Panc1 (cell line): ENCODE measurements at regions not wholly inside any gene's neighbourhood (a gene's known extent, or its start where the extent isn't known, plus 50 kb on each side); places are given as distances from the start of the nearest gene placed in this dataset.

Experiments used
- CTCF ChIP-seq: fragments of 450-650 bp; IDR thresholded peaks from 2 replicates; pipeline ENCODE4 v1.5.1; 2017; ENCODE audit warnings: mild to moderate bottlenecking
- POLR2AphosphoS5 ChIP-seq: IDR thresholded peaks from 2 replicates; pipeline ENCODE4 v1.6.1; 2012; ENCODE audit warnings: mild to moderate bottlenecking, low read depth, low read length, moderate library complexity
- REST ChIP-seq, 2 experiments: IDR thresholded peaks; 2 replicates each; pipeline ENCODE4 v1.6.1; 2011 to 2012; ENCODE audit warnings: low read depth in 2 of 2, control low read depth in 1 of 2, low read length in 1 of 2, mild to moderate bottlenecking in 1 of 2, moderate library complexity in 1 of 2; ENCODE audit not compliant: insufficient read depth in 1 of 2
- SIN3A ChIP-seq: IDR thresholded peaks from 2 replicates; pipeline ENCODE4 v1.6.1; 2012; ENCODE audit warnings: low read depth, mild to moderate bottlenecking, low read length, moderate library complexity, borderline replicate concordance; ENCODE audit not compliant: insufficient read depth

- TF ChIP-seq CTCF, result no peak
- no peak for TF ChIP-seq POLR2AphosphoS5
- no peak for TF ChIP-seq REST (IDR thresholded peaks at IDR 0.05; ENCODE audit: insufficient read depth in 1 of 2, low read depth in 2 of 2, low read length in 1 of 2)
- no peak for TF ChIP-seq SIN3A
Measured at GRCh38 chr12:88253371-88253978, 111.4 kb downstream of the TMTC3 start.
